ENCODE measurements at regions not wholly inside any gene's neighbourhood (a gene's known extent, or its start where the extent isn't known, plus 50 kb on each side); places are given as distances from the start of the nearest gene placed in this dataset.
A peak's percentile ranks its signal among the peaks of the same experiment; 100 is the strongest.

DNA sequence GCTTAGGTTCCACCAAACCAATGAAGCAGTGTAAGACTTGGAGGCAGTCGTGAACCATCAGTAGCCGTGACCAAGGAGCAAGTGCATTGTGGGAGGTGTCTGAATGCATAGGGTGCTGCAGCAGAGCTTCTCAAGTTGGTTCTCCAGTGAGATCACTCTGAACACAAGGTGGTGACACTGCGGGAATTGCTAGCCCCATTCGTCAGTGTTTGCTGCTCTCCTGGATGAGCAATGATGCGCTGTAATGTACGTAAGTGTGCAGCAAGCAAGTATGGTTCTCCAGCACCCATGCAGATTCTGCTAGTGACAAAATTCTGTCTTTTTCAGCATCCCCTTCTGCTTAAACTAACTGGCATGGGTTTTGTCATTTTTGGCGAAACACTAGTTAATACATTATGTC lies 97.6 kb upstream of the HTR2A start:
- no peak for DNase-seq (ENCODE audit: low read depth, low spot score)

- no peak for DNase-seq (ENCODE audit: low read depth, low spot score)
These were observed 95.6 kb upstream of the HTR2A start for GRCh38 chr13:46992383-46992952.

- DNase-seq (ENCODE audit: low read depth, low spot score): no peak
These were observed 87.0 kb upstream of the HTR2A start for GRCh38 chr13:46983881-46984280.

DNA sequence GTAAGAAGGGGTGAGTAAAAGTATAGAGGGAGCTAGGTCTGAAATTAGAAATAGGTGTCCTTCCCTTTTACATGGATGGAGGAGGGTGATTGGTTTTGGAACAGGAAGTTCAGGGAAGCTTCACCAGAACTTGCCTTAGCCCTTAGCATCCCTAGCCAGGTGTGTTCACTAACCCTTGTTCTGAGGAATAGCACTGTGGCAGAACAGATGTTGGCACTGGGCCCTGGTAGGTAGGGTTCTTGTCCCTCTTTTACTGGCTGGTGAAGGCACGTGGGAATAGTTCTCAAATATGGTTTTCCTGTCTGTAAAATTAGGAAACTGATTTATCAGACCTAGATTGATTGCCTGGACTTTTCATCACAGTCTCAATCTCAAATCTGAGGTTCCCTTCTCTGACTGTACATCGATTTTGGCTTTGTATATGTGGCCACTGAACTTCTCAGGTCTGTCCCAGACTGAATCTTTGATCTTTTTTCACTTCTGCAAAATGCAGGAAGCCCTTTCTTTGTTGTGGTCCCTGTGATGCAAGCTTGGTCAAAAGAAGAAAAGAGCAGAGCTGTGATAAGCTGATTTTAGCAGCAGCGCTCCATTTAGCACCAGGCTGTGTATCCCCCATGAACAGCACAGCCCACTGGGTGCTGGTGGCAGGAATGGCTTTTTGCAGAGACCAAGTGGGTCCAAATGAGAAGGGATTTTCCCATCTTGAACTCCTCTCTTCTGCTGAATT lies 86.2 kb upstream of the HTR2A start:
- DNase-seq (ENCODE audit: low read depth, low spot score): no peak

DNA sequence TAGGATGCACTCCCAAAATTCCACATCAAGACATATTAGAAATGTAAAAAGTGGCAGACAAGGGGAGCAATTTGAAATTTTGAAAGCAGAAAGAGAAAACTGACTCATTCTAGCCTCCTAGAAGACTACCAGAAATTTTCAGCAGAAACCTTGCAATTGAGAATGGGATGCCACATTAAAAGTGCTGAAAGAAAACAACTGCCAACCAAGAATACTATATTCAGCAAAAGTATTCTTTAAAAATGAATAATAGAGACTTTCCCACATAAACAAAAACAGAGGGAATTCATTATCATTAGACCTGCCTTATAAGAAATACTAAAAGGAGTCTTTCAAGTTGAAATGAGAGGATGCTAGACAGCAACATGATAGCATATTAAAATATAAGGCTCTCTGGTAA lies 78.3 kb upstream of the HTR2A start:
- DNase-seq (ENCODE audit: low read depth, low spot score): no peak

- no peak for DNase-seq (ENCODE audit: low read depth, low spot score)
These were observed 71.6 kb upstream of the HTR2A start for GRCh38 chr13:46968450-46968849.

DNA sequence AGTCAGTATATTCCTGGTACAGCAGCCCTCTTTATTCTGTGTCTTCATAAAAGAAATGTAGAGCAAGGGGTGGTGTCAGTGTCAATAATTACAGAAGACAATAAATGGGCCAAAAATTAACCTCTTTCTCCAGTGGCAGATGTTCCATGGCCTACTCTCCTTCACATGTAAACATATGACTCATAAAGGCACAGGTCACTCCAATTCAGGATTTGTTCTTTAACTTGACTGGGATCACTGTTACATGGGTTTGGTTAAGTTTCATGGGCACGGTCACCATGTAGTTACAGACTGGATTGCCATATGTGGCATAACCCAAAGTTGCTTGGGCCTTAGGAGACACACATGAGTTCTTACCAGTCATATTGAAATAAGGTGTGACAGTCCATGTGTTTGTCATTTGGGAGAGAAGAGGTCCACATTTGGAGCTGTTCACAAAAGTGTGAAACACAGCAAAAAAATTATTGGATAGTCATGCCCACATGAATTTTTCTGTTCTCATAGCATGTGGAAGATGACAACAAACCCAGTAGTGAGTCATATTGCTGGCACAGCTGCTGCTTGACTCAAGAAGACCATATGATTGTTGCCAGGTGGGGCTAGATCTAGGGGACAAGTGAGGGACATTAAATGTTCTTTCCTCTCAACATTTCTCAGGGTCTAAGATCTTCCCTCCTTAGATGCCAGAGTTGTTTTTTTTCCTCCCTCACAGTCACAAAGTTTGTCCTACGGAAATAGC lies 68.1 kb upstream of the HTR2A start:
- no peak for DNase-seq (ENCODE audit: low read depth, low spot score)

GRCh38 chr13:46963904-46964303 lies 67.1 kb upstream of the HTR2A start:
- no peak for DNase-seq (ENCODE audit: low read depth, low spot score)

- no peak for DNase-seq (ENCODE audit: low read depth, low spot score)
These were observed 65.6 kb upstream of the HTR2A start for GRCh38 chr13:46962281-46962941.

- peak; percentile 18 for DNase-seq (ENCODE audit: low read depth, low spot score)
These were observed 64.9 kb upstream of the HTR2A start for GRCh38 chr13:46961719-46962118.

DNA sequence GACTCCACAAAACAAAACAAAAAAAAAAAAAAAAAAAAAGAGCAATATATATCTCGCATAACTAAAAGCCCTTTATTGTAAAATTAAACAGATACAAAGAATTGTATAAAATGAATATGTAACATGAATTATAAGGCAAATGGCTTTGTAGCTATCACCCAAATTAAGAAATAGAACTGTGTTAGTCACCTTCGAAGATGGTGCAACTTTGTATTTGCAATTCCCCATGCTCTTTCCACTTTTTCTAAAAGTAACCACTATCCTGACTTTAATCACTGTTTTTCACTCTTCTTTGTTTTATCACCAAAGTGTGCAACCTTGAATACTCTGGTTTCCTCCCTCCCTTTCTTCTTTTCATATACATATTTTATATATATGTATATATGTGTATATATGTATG lies 57.1 kb upstream of the HTR2A start:
- no peak for DNase-seq (ENCODE audit: low read depth, low spot score)

DNA sequence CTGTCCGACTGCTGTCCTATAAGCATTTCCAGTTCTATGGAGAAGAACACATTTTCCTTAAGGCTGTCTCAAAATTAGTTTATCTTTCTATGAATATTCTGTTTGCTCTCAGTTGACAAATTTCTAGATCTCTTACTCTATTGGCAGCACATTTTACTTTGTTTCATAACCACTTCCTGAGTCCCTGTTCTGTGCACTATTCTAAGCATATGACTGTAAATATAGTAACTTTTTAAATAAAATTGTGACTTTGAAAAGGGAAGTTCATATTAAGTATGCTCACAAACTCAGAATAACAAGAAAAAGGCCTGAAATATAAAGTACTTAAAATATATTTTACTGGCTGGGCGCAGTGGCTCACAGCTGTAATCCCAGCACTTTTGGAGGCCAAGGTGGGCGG lies 56.5 kb upstream of the HTR2A start:
- no peak for DNase-seq (ENCODE audit: low read depth, low spot score)

DNA sequence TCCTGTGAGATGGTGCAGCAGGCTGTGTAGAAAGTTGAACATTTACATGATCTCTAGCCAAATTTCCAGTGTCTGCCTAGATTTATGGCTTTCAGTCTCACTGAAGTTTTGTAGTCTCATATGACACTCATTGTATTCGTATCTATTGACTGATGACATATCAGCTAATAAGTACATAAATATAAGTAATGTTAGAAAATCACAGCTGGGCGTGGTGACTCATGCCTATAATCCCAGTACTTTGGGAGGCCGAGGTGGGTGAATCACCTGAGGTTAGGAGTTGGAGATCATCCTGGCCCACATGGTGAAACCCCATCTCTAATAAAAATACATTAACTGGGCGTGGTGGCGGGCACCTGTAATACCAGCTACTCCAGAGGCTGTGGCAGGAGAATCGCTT lies 54.7 kb upstream of the HTR2A start:
- no peak for DNase-seq (ENCODE audit: low read depth, low spot score)

GRCh38 chr13:46949211-46949610 lies 52.4 kb upstream of the HTR2A start:
- no peak for DNase-seq (ENCODE audit: low read depth, low spot score)

DNA sequence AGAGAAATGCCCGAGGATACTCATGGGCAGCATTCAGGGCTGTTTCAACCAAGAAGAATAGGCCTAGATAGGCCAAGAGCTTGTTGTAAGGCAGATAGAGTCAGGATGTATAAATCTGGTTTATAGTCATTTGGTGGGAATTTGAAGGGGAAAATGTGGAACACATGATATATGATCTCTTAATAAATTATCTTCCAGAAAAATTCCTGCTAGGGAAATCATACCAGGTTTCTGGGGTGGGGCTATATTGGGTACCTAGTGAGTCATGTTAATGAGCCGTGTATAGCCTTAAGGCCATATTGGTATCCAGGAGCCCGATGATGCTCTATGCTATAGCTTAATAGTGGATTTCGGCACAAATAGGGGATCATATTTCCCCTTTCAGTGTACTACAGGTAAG lies 51.5 kb upstream of the HTR2A start:
- no peak for DNase-seq (ENCODE audit: low read depth, low spot score)

DNA sequence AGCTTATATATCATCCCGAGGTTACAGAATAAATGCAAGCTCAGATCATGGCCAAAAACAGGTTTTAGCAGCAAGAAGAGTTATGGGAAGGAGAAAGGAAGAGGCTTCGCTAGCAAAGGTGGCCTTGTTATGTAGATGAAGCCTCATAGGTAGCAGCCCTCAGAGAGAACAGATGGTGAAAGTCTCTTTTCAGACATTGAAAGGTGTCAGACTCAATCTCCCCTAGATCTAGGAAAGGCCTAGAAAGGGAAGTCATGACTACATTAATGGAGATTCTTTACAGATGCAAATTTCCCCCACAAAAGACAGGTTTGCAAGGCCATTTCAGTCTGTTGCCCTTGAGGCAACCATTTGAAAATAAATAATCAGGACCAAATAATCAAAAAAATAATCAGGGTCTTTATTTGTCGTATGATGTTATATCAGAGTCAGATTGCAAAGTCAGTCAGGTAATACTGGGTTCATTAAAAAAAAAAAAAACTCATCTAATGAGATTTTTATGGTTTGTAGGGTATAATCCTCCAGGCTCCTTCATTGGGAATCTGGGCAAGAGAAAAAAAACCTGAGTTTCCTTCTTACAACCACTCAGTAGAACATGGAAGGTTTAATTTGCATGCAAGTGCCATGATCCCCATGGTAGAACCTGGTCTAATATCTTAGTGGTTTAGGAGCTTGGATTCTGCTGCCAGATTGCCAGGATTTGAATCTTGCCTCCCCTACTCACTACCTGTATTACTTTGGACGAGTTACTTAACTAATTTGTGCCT lies 50.8 kb upstream of the HTR2A start:
- DNase-seq (ENCODE audit: low read depth, low spot score): no peak

Measured in brain pericyte (primary cell).